Posterior cingulate gyrus (tissue), 11 donors: ENCODE measurements at regions not wholly inside any gene's neighbourhood (a gene's known extent, or its start where the extent isn't known, plus 50 kb on each side); places are given as distances from the start of the nearest gene placed in this dataset.
A peak's percentile ranks its signal among the peaks of the same experiment; 100 is the strongest.

ENCODE experiments used
- DNase-seq, 10 donors: peaks; one replicate each; pipeline versions ENCODE4 v3.0.0 to v3.0.0-alpha.2; 2020 to 2021; ENCODE audit warnings: mixed read lengths in 3 of 10
- intact Hi-C: fragments of 100-400 bp; cut with DNase I; formaldehyde crosslinking; loops from one replicate; pipeline ENCODE4 v1.15.1; 2023

GRCh38 chr9:22278426-22278825 lies 168.2 kb upstream of the DMRTA1 start:
- intact Hi-C loops, result no loop called here

DNA sequence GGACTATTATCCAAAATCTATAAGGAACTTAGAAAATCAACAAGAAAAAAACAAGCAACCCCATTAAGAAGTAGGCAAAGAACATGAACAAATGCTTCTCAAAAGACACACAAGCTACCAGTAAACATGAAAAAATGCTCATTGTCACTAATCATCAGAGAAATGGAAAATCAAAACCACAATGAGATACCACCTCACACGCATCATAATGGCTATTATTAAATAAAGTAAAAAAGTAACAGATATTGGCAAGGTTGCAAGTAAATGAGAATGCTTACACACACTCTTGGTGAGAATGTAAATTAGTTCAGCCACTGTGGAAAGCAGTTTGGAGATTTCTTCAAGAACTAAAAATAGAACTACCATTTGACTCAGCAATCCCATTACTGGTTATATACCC lies 167.0 kb upstream of the DMRTA1 start:
- intact Hi-C loops, result no loop called here
- DNase-seq, result no peak

More at GRCh38 chr9:22278426-22278825, 168.2 kb upstream of the DMRTA1 start:
- no peak for DNase-seq

GRCh38 chr9:22285066-22285465 lies 161.6 kb upstream of the DMRTA1 start:
- intact Hi-C loops, result no loop called here
- DNase-seq, result no peak

DNA sequence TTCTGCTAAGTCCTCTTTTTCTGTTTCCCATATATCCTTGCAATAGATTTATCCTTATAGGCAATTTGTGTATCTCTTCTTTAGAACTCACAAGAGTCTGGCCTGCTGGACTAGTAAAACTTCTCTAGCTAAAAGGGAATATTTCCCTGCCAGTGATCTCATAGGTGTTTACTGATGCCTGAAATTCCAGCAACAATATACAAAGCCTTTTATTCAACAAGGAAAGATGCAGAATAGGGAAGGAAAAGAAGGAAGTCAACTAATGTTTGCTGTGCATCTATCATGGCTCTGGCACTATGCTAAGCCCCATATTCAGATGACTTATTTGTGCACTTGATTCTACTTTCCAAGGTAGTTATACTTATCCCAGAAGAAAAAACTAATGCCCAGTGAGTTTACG lies 160.0 kb upstream of the DMRTA1 start:
- intact Hi-C loops, result no loop called here
- no peak for DNase-seq

DNA sequence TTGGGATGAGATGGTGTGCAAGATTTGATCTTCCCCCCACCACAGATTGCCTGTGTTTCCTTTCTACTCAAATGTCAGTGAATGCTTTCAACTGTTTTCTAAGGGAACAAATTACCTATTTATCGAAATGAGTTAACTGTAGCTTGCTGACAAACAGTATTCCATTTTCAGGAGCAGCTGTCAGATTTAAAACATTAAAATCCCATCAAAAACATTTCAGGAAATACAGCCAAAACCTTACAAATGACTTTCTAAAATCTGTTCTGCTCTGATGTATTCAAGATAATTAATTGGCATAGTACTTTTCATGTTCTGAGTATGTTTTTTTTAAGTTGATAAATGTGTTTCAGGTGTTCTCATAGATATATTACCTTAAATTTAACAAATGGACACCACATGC lies 158.0 kb upstream of the DMRTA1 start:
- no peak for DNase-seq
- intact Hi-C loops, result no loop called here

DNA sequence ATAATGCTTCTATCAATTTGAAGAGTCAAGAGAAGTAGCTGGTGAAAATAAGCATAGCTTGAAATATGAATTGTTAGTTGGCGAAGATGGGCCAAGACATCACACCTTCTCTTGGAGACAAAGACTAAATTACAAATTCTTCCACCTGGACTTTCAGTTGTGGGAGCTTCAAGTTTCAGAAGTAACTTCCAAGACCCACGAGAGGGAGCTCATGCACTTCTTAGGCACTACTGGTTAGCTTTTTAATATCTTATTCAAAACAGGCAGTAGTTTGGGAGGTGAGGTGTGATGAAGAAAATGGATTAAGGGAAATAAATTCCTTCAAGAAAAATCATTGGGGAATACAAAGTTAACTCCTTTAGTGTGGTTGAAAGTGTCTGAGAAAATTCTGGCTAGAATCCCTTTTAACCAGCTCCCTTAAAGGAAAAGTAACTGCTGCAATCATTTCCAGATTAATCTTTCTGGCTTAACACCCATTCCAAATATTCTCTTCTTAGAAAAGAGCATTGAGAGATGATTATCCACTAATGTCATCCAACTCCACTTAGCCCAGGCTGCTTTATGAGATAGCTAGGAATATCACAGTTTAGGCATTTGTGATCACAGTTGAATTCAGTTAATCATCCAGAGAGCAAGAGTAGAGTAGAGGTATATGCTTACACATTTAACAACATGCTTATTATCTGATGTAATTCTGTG lies 139.5 kb upstream of the DMRTA1 start:
- intact Hi-C loops, result loop anchor here (5.0 kb wide), 1 partner anchor 145 kb away; no protein-coding TSS in a partner anchor
- DNase-seq, result peak in 1 of 10 donors; percentile 8

- intact Hi-C loops, result loop anchor here (5.0 kb wide), 1 partner anchor 144 kb away; no protein-coding TSS in a partner anchor
- DNase-seq, result no peak
Measured at GRCh38 chr9:22308177-22308576, 138.4 kb upstream of the DMRTA1 start.

- intact Hi-C loops, result no loop called here
- DNase-seq, result peak in 1 of 10 donors; percentile 20
Measured at GRCh38 chr9:22316645-22317044, 130.0 kb upstream of the DMRTA1 start.

DNA sequence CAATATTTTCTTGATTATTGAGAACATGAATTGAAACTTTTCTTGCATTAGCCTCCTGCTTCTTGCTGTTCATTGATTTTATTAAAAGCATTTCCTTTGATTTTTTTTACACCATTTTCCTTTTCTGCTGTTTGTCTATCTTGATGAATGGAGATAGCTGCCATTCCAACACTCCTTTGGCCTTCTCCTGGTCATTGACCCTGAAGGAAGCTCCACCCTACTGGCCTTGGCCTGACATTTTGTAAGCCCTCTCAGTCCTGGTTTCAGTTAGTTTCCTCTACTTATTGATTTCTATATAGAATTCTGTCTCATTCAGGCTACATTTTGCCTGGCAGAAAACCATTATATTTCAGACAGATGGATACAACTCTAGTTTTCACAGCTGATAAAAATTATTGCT lies 115.1 kb upstream of the DMRTA1 start:
- intact Hi-C loops, result no loop called here
- no peak for DNase-seq

DNA sequence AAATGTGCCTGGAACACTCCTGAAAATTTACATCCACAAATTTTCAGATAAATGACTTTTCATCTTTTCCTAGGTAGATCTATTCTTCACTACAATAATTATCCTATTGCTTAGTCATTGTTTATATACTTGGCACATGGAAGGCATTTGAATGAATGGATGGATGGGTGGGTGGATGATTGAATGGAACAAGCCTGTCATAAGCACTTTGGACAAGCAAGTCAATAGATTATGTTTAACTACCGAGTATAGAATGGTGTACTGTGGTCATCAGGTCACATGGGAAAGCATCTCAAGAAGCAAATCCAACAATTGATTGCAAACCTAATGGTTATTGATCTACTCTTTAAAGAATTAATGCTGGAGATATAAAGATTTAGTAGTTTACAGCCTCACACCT lies 114.4 kb upstream of the DMRTA1 start:
- intact Hi-C loops, result no loop called here
- DNase-seq, result no peak

GRCh38 chr9:22337261-22337660 lies 109.4 kb upstream of the DMRTA1 start:
- no peak for DNase-seq
- intact Hi-C loops, result no loop called here

GRCh38 chr9:22342491-22343217 lies 104.0 kb upstream of the DMRTA1 start:
- no peak for DNase-seq
- intact Hi-C loops, result no loop called here

DNA sequence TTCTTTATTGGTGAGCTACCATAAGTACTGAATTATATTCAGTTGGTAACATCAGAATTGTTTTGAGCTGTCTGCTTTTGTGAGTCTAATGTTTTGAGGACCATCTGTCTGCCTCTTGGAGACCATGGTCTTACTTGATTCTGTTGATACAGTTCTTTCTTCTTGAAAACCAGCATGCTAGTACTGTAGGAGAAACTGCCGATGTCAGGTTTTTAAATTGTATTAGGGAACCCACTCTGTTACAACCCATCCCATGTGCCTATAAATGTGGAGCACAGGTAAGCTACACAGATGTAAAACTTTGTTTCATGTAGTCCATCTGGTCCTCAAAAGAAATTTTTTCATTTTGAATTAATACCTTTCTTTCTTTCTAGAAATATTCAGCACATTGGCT lies 103.4 kb upstream of the DMRTA1 start:
- intact Hi-C loops, result no loop called here

DNA sequence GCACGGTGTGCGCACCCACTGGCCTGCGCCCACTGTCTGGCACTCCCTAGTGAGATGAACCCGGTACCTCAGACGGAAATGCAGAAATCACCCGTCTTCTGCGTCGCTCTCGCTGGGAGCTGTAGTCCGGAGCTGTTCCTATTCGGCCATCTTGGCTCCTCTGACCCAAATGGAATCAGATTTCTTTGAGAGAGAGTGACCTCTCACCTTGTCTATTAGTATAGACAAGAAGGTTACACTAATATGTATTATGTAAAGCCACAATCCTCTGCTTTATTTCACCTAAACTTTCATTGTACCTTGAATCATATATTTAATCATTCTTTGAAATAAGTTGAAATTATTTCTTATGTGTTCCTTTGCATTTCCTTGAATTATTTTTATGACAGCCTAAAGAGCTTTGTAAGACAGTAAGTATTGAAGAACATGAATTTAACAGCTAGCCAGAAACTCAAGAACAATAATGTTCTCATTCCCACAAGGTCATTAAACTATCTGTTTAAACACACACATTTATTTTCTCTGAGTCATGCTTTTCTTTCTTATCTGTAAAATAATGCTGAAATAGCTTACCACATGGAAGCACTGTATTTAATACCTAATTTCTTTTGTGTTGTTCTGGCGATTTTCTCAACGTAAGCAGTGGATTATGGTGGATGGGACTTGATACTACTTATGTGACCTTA lies 91.8 kb upstream of the DMRTA1 start:
- intact Hi-C loops, result no loop called here
- no peak for DNase-seq

More for the DNA sequence above, 103.4 kb upstream of the DMRTA1 start:
- DNase-seq, result no peak

DNA sequence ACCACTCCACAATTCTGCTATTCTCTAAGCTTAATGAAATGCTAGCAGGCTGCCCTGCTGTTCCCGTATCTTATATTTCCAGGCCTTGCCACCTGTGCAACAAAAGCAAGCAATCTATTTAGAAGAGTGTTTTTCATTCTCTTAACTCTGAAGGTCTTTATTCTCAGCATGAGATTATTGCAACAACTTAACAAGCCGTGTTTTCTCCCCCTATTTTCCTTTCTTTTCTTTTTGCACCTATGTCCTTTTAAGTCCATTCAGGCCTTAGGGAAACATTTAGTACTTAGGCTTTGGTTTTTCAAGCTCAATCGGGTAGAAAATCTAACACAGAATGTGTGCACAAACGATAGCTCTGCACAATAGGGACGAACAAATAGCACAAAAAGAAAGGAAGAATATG lies 89.6 kb upstream of the DMRTA1 start:
- intact Hi-C loops, result no loop called here

DNA sequence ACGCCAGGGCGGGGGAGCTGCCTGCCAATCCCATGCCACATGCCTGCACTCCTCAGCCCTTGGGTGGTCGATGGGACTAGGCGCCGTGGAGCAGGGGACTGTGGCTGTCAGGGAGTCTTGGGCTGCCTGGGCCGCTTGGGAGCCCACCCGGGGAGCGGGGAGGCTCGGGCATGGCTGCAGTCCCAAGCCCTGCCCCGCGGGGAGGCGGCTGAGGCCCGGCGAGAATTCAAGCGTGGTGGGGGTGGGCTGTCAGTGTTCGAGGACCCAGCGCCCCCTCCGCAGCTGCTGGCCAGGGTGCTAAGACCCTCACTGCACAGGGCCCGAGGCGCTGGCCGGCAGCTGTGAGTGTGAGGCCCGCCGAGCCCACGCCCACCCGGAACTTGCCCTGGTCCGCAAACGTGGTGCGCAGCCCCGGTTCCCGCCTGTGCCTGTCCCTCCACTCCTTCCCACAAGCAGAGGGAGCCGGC lies 83.2 kb upstream of the DMRTA1 start:
- intact Hi-C loops, result no loop called here
- DNase-seq, result peak in 3 of 10 donors; percentile 50 to 75 (median 69)

More for the DNA sequence above, 89.6 kb upstream of the DMRTA1 start:
- no peak for DNase-seq

DNA sequence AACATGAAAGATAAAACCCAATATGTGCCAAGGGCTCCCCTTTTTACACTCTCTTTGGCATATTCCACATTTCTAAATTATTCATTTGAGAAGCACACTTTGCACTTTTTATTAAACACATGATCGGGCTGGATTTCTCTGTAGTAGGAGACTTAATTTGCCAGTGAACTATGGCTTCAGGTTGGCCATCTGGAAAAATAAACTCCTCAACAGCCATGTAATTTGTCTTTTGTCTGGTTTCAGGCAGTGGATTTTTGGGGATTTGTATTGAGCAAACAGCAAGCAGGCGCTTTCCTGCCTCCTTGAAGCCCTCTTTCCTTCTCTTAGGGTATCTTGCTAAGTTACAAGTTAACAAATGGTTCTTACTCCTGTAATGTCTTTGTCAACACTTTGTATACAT lies 73.0 kb upstream of the DMRTA1 start:
- intact Hi-C loops, result no loop called here
- no peak for DNase-seq

DNA sequence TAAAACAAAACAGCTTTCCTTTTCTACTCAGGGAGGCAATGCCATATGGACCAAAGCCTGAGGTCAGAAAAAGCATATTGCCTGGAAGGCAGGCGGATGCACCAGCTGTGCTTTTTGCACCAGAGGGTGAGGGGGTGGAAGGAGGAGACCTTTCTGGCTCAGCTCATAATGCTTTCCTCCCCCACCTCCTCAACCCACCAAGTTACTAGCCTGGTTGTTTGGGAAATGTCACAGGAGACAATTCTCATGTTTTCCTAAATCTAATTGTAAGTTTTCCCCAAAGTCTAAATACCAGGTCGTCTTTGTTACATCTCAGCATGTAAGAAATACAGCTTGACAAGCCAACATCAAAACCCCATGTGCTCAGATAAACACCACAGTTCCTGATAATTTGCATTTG lies 72.6 kb upstream of the DMRTA1 start:
- no peak for DNase-seq
- intact Hi-C loops, result no loop called here

DNA sequence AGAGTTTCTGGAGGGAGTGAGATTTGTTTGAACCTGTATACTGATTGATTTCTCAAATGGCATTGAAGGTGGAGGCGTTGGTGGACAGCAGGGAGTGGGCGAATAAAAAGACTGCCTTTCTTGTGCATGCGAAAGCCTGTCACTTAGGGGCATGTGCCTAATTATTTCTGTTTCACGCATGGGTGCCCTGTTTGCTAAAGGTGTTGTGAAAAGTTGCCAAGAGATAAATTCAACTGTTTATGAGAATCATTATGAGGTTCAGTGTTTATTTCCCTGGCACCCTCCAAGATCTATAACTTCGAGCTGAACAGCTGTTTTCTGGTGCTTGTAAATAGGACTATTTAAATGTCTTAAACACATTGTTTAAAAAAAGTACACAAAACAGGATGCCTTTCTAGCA lies 67.4 kb upstream of the DMRTA1 start:
- intact Hi-C loops, result no loop called here
- no peak for DNase-seq

- intact Hi-C loops, result no loop called here
Measured at GRCh38 chr9:22381170-22381569, 65.5 kb upstream of the DMRTA1 start.

GRCh38 chr9:22382331-22382730 lies 64.3 kb upstream of the DMRTA1 start:
- no peak for DNase-seq
- intact Hi-C loops, result no loop called here

More at GRCh38 chr9:22381170-22381569, 65.5 kb upstream of the DMRTA1 start:
- no peak for DNase-seq
